HL-60 (cell line): ENCODE measurements at regions not wholly inside any gene's neighbourhood (a gene's known extent, or its start where the extent isn't known, plus 50 kb on each side); places are given as distances from the start of the nearest gene placed in this dataset.

Experiments used
- CTCF ChIP-seq: IDR thresholded peaks from one replicate; pipeline ENCODE4 v1.5.1; 2011; ENCODE audit warnings: low read length, control low read depth, inconsistent platforms; ENCODE audit not compliant: insufficient read depth
- GABPA ChIP-seq: IDR thresholded peaks from 2 replicates; pipeline ENCODE4 v1.6.1; 2012; ENCODE audit warnings: low read depth
- POLR2AphosphoS5 ChIP-seq: IDR thresholded peaks from 2 replicates; pipeline ENCODE4 v1.6.1; 2012; ENCODE audit warnings: low read depth
- REST ChIP-seq: IDR thresholded peaks from 2 replicates; pipeline ENCODE4 v1.6.1; 2012; ENCODE audit warnings: low read depth; ENCODE audit not compliant: insufficient replicate concordance

- TF ChIP-seq CTCF (no peak), POLR2AphosphoS5 (no peak), REST (no peak), GABPA (no peak)
Measured at GRCh38 chr3:117887031-117887430, 1147.6 kb downstream of the IGSF11 start.
